GM18505 (cell line): ENCODE measurements at regions not wholly inside any gene's neighbourhood (a gene's known extent, or its start where the extent isn't known, plus 50 kb on each side); places are given as distances from the start of the nearest gene placed in this dataset.

Experiments used
- ATAC-seq: cut with Tn5 transposase; IDR thresholded peaks from one replicate; pipeline ENCODE4 v1.9.1; 2021; ENCODE audit not compliant: unreplicated experiment
- POLR2A ChIP-seq: IDR thresholded peaks from 4 replicates; pipeline ENCODE4 v1.6.1; 2011; ENCODE audit warnings: borderline replicate concordance; ENCODE audit not compliant: insufficient read depth, insufficient read length; ENCODE audit errors: extremely low read depth

- ATAC-seq = peak; percentile 58
Observed at GRCh38 chr4:175536852-175537453, 275.1 kb downstream of the GPM6A start.

GRCh38 chr4:175539498-175539897, 272.6 kb downstream of the GPM6A start:
- no peak for TF ChIP-seq POLR2A
- no peak for ATAC-seq

More at GRCh38 chr4:175536852-175537453, 275.1 kb downstream of the GPM6A start:
- TF ChIP-seq POLR2A = no peak

GRCh38 chr4:175540151-175540550, 271.9 kb downstream of the GPM6A start:
- ATAC-seq = no peak
- TF ChIP-seq POLR2A = no peak

- TF ChIP-seq POLR2A = no peak
- ATAC-seq = no peak
Observed at GRCh38 chr4:175540732-175541131, 271.3 kb downstream of the GPM6A start.

GRCh38 chr4:175542786-175543185, 269.3 kb downstream of the GPM6A start:
- TF ChIP-seq POLR2A = no peak
- ATAC-seq = no peak

GRCh38 chr4:175559126-175559525, 252.9 kb downstream of the GPM6A start:
- ATAC-seq = no peak
- TF ChIP-seq POLR2A = no peak

- TF ChIP-seq POLR2A = no peak
- ATAC-seq = no peak
Observed at GRCh38 chr4:175559526-175559925, 252.5 kb downstream of the GPM6A start.

GRCh38 chr4:175560604-175561003, 251.5 kb downstream of the GPM6A start:
- TF ChIP-seq POLR2A = no peak
- ATAC-seq = no peak

GRCh38 chr4:175561696-175562095, 250.4 kb downstream of the GPM6A start:
- TF ChIP-seq POLR2A = no peak
- no peak for ATAC-seq

GRCh38 chr4:175562111-175562510, 250.0 kb downstream of the GPM6A start:
- TF ChIP-seq POLR2A = no peak
- ATAC-seq = no peak

GRCh38 chr4:175562542-175562941, 249.5 kb downstream of the GPM6A start:
- TF ChIP-seq POLR2A = no peak
- no peak for ATAC-seq
